ENCODE measurements at regions not wholly inside any gene's neighbourhood (a gene's known extent, or its start where the extent isn't known, plus 50 kb on each side); places are given as distances from the start of the nearest gene placed in this dataset.

GRCh38 chr7:28311670-28312069, 100.6 kb upstream of the CREB5 start:
- TF ChIP-seq CTCF (IDR thresholded peaks at IDR 0.05; ENCODE audit: insufficient read depth in 1 of 2, low read depth in 1 of 2, low read length in 1 of 2, severe bottlenecking in 1 of 2, unreplicated experiment in 1 of 2) = no peak
- POLR2A ChIA-PET = no interaction called here
- intact Hi-C loops (cut with micrococcal nuclease; ENCODE audit: unreplicated experiment) = no loop called here
- CTCF ChIA-PET = no interaction called here
- Mint-ChIP-seq H3K4me3 (ENCODE audit: unreplicated experiment) (no peak overlapping the region), H3K36me3 (ENCODE audit: insufficient read depth, unreplicated experiment) (no peaks in the 10 kb centered on the region), H3K9me3 (ENCODE audit: unreplicated experiment) (no peaks in the 10 kb centered on the region), H3K4me1 (ENCODE audit: low read depth, unreplicated experiment) (peaks cover 35% of the 10 kb centered on the region), H3K27me3 (ENCODE audit: insufficient read depth, unreplicated experiment) (no peaks in the 10 kb centered on the region), H3K27ac (ENCODE audit: unreplicated experiment) (peak overlapping the region; percentile 12)
- DNase-seq = no peak
- H3K27me3 ChIP-seq (replicated peaks; ENCODE audit: control insufficient read depth, insufficient read depth, low read length) = no peaks in the 10 kb centered on the region
- BruUV-seq (replicated peaks) = no TSS peak
- peaks cover 41% of the 10 kb centered on the region for H3K4me1 ChIP-seq
- H3K4me3 ChIP-seq (ENCODE audit: low read depth, low read length) = no peak overlapping the region
- H3K36me3 ChIP-seq (ENCODE audit: control insufficient read depth, insufficient read depth, low read length) = no peaks in the 10 kb centered on the region
- H3K9me3 ChIP-seq = no peaks in the 10 kb centered on the region

GRCh38 chr7:28312948-28313347, 99.4 kb upstream of the CREB5 start:
- Mint-ChIP-seq H3K27ac (ENCODE audit: unreplicated experiment) (no peak overlapping the region), H3K27me3 (ENCODE audit: insufficient read depth, unreplicated experiment) (no peaks in the 10 kb centered on the region), H3K9me3 (ENCODE audit: unreplicated experiment) (no peaks in the 10 kb centered on the region), H3K4me3 (ENCODE audit: unreplicated experiment) (no peak overlapping the region), H3K36me3 (ENCODE audit: insufficient read depth, unreplicated experiment) (no peaks in the 10 kb centered on the region), H3K4me1 (ENCODE audit: low read depth, unreplicated experiment) (peaks cover 35% of the 10 kb centered on the region)
- intact Hi-C loops (cut with micrococcal nuclease; ENCODE audit: unreplicated experiment) = no loop called here
- POLR2A ChIA-PET = no interaction called here
- no TSS peak for BruUV-seq (replicated peaks)
- DNase-seq = no peak
- Histone ChIP-seq H3K4me3 (ENCODE audit: low read depth, low read length) (no peak overlapping the region), H3K4me1 (peaks cover 41% of the 10 kb centered on the region), H3K27me3 (replicated peaks; ENCODE audit: control insufficient read depth, insufficient read depth, low read length) (no peaks in the 10 kb centered on the region), H3K9me3 (no peaks in the 10 kb centered on the region), H3K36me3 (ENCODE audit: control insufficient read depth, insufficient read depth, low read length) (no peaks in the 10 kb centered on the region)
- CTCF ChIA-PET = no interaction called here
- TF ChIP-seq CTCF (IDR thresholded peaks at IDR 0.05; ENCODE audit: insufficient read depth in 1 of 2, low read depth in 1 of 2, low read length in 1 of 2, severe bottlenecking in 1 of 2, unreplicated experiment in 1 of 2) = no peak

GRCh38 chr7:28314841-28315240, 97.5 kb upstream of the CREB5 start:
- H3K36me3 ChIP-seq (ENCODE audit: control insufficient read depth, insufficient read depth, low read length) = no peaks in the 10 kb centered on the region
- Mint-ChIP-seq H3K27me3 (ENCODE audit: insufficient read depth, unreplicated experiment) (no peaks in the 10 kb centered on the region), H3K4me3 (ENCODE audit: unreplicated experiment) (no peak overlapping the region), H3K9me3 (ENCODE audit: unreplicated experiment) (no peaks in the 10 kb centered on the region), H3K36me3 (ENCODE audit: insufficient read depth, unreplicated experiment) (no peaks in the 10 kb centered on the region), H3K27ac (ENCODE audit: unreplicated experiment) (no peak overlapping the region), H3K4me1 (ENCODE audit: low read depth, unreplicated experiment) (peaks cover 30% of the 10 kb centered on the region)
- H3K27me3 ChIP-seq (replicated peaks; ENCODE audit: control insufficient read depth, insufficient read depth, low read length) = no peaks in the 10 kb centered on the region
- BruUV-seq (replicated peaks) = no TSS peak
- H3K4me1 ChIP-seq = peaks cover 35% of the 10 kb centered on the region
- no peak overlapping the region for H3K4me3 ChIP-seq (ENCODE audit: low read depth, low read length)
- TF ChIP-seq CTCF (IDR thresholded peaks at IDR 0.05; ENCODE audit: insufficient read depth in 1 of 2, low read depth in 1 of 2, low read length in 1 of 2, severe bottlenecking in 1 of 2, unreplicated experiment in 1 of 2) = no peak
- no peaks in the 10 kb centered on the region for H3K9me3 ChIP-seq
- CTCF ChIA-PET = interaction anchor here (1.7 kb wide), 1 partner anchor 16 kb away, joined by 5 read pairs; no protein-coding TSS in a partner anchor
- DNase-seq = peak in 1 of 2 experiments; percentile 27
- POLR2A ChIA-PET = no interaction called here
- intact Hi-C loops (cut with micrococcal nuclease; ENCODE audit: unreplicated experiment) = no loop called here
